HEK293T (cell line): ENCODE measurements at regions not wholly inside any gene's neighbourhood (a gene's known extent, or its start where the extent isn't known, plus 50 kb on each side); places are given as distances from the start of the nearest gene placed in this dataset.

Experiments
- BHLHE40 ChIP-seq: fragments of 450-650 bp; IDR thresholded peaks from 2 replicates; pipeline ENCODE4 v1.6.1; 2016; ENCODE audit warnings: mild to moderate bottlenecking, moderate library complexity, borderline replicate concordance
- ELF4 ChIP-seq: fragments of 450-650 bp; IDR thresholded peaks from 2 replicates; pipeline ENCODE4 v1.6.1; 2017; ENCODE audit warnings: antibody characterized with exemption
- FOXA1 ChIP-seq: fragments of 450-650 bp; IDR thresholded peaks from 2 replicates; pipeline ENCODE4 v1.6.1; 2016; ENCODE audit warnings: mild to moderate bottlenecking
- L3MBTL2 ChIP-seq: fragments of 450-650 bp; conservative IDR thresholded peaks from 2 replicates; pipeline ENCODE4 v1.6.1; 2016; ENCODE audit warnings: mild to moderate bottlenecking
- SP1 ChIP-seq: fragments of 450-650 bp; IDR thresholded peaks from 2 replicates; pipeline ENCODE4 v1.6.1; 2017
- SUZ12 ChIP-seq: fragments of 450-650 bp; IDR thresholded peaks from 2 replicates; pipeline ENCODE4 v1.6.1; 2016; ENCODE audit warnings: mild to moderate bottlenecking
- TARDBP ChIP-seq: fragments of 450-650 bp; IDR thresholded peaks from 2 replicates; pipeline ENCODE4 v1.6.1; 2016
- ZNF384 ChIP-seq: fragments of 450-650 bp; IDR thresholded peaks from 2 replicates; pipeline ENCODE4 v1.6.1; 2016
- TF ChIP-seq, protein P1 (sequence below): fragments of 450-650 bp; IDR thresholded peaks from 2 replicates; pipeline ENCODE4 v1.6.1; 2016

DNA sequence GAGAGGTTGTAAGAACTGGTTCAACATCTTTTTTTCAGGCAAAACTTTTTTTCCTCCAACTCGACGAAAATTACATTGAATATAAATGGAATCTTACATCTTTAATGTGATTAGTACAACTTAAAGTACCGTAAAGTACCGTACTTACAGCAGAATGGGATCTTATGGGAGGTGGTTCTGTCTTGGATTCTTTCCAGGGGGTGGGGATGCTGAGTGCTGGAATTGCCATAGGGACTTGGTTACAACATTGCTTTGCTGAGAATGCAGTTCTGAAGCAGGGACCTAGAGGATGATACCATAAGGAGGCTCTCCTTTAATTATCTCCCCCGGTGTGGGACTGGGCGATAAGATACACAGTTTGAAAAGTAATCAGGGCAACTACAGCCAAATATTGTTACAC is 186.4 kb downstream of the KLF5 start:
- no peak for TF ChIP-seq SUZ12
- no peak for TF ChIP-seq SP1
- TF ChIP-seq ELF4: no peak
- no peak for TF ChIP-seq ZNF384
- no peak for TF ChIP-seq L3MBTL2
- no peak for TF ChIP-seq BHLHE40
- TF ChIP-seq FOXA1: no peak
- TF ChIP-seq, protein P1, sequence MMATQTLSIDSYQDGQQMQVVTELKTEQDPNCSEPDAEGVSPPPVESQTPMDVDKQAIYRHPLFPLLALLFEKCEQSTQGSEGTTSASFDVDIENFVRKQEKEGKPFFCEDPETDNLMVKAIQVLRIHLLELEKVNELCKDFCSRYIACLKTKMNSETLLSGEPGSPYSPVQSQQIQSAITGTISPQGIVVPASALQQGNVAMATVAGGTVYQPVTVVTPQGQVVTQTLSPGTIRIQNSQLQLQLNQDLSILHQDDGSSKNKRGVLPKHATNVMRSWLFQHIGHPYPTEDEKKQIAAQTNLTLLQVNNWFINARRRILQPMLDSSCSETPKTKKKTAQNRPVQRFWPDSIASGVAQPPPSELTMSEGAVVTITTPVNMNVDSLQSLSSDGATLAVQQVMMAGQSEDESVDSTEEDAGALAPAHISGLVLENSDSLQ: no peak
- TF ChIP-seq TARDBP: no peak
